HEK293T (cell line): ENCODE measurements at regions not wholly inside any gene's neighbourhood (a gene's known extent, or its start where the extent isn't known, plus 50 kb on each side); places are given as distances from the start of the nearest gene placed in this dataset.

Experiments used
- CTCF ChIA-PET: fragments of 350-600 bp; formaldehyde crosslinking; extraction: SDS; loops from one replicate; lab custom pipeline; 2021; ENCODE audit warnings: antibody characterized with exemption, inconsistent platforms; lab: Yijun Ruan, JAX
- POLR2A ChIA-PET: fragments of 350-600 bp; formaldehyde crosslinking; extraction: SDS; loops from one replicate; lab custom pipeline; 2020; ENCODE audit warnings: antibody characterized with exemption, inconsistent platforms; lab: Yijun Ruan, JAX
- DNase-seq: peaks from one replicate; pipeline ENCODE4 v3.0.0; 2012; ENCODE audit warnings: mixed read lengths; ENCODE audit errors: extremely low spot score
- ARNT ChIP-seq: fragments of 450-650 bp; IDR thresholded peaks from 2 replicates; pipeline ENCODE4 v1.6.1; 2017; ENCODE audit warnings: mild to moderate bottlenecking
- BHLHE40 ChIP-seq: fragments of 450-650 bp; IDR thresholded peaks from 2 replicates; pipeline ENCODE4 v1.6.1; 2016; ENCODE audit warnings: mild to moderate bottlenecking, moderate library complexity, borderline replicate concordance
- CTBP1 ChIP-seq: fragments of 450-650 bp; IDR thresholded peaks from 2 replicates; pipeline ENCODE4 v1.6.1; 2016; ENCODE audit warnings: borderline replicate concordance
- ELF4 ChIP-seq: fragments of 450-650 bp; IDR thresholded peaks from 2 replicates; pipeline ENCODE4 v1.6.1; 2017; ENCODE audit warnings: antibody characterized with exemption
- FOXA1 ChIP-seq: fragments of 450-650 bp; IDR thresholded peaks from 2 replicates; pipeline ENCODE4 v1.6.1; 2016; ENCODE audit warnings: mild to moderate bottlenecking
- FOXK2 ChIP-seq: fragments of 450-650 bp; IDR thresholded peaks from 2 replicates; pipeline ENCODE4 v1.6.1; 2016; ENCODE audit warnings: mild to moderate bottlenecking
- FOXM1 ChIP-seq: fragments of 450-650 bp; IDR thresholded peaks from 2 replicates; pipeline ENCODE4 v1.6.1; 2017; ENCODE audit warnings: mild to moderate bottlenecking, borderline replicate concordance
- HDGF ChIP-seq: fragments of 450-650 bp; IDR thresholded peaks from 2 replicates; pipeline ENCODE4 v1.6.1; 2017; ENCODE audit warnings: antibody characterized with exemption, borderline replicate concordance
- L3MBTL2 ChIP-seq: fragments of 450-650 bp; conservative IDR thresholded peaks from 2 replicates; pipeline ENCODE4 v1.6.1; 2016; ENCODE audit warnings: mild to moderate bottlenecking
- LEF1 ChIP-seq: fragments of 450-650 bp; IDR thresholded peaks from 2 replicates; pipeline ENCODE4 v1.6.1; 2017; ENCODE audit warnings: mild to moderate bottlenecking, borderline replicate concordance
- NFRKB ChIP-seq: fragments of 450-650 bp; IDR thresholded peaks from 2 replicates; pipeline ENCODE4 v1.6.1; 2016; ENCODE audit warnings: mild to moderate bottlenecking, moderate library complexity
- PKNOX1 ChIP-seq: fragments of 450-650 bp; IDR thresholded peaks from 2 replicates; pipeline ENCODE4 v1.6.1; 2016
- SP1 ChIP-seq: fragments of 450-650 bp; IDR thresholded peaks from 2 replicates; pipeline ENCODE4 v1.6.1; 2017
- SUZ12 ChIP-seq: fragments of 450-650 bp; IDR thresholded peaks from 2 replicates; pipeline ENCODE4 v1.6.1; 2016; ENCODE audit warnings: mild to moderate bottlenecking
- TARDBP ChIP-seq: fragments of 450-650 bp; IDR thresholded peaks from 2 replicates; pipeline ENCODE4 v1.6.1; 2016
- ZNF384 ChIP-seq: fragments of 450-650 bp; IDR thresholded peaks from 2 replicates; pipeline ENCODE4 v1.6.1; 2016

GRCh38 chr2:226352941-226353560 is 446.6 kb downstream of the IRS1 start:
- ChIA-PET POLR2A (no interaction called here), CTCF (no interaction called here)
- DNase-seq: no peak
- TF ChIP-seq ARNT: no peak
- TF ChIP-seq NFRKB: no peak
- no peak for TF ChIP-seq FOXA1
- TF ChIP-seq FOXM1: no peak
- no peak for TF ChIP-seq ZNF384
- TF ChIP-seq ELF4: no peak
- no peak for TF ChIP-seq LEF1
- TF ChIP-seq SP1: no peak
- TF ChIP-seq TARDBP: no peak
- TF ChIP-seq BHLHE40: no peak
- no peak for TF ChIP-seq PKNOX1
- no peak for TF ChIP-seq SUZ12
- TF ChIP-seq L3MBTL2: no peak
- no peak for TF ChIP-seq FOXK2
- no peak for TF ChIP-seq HDGF
- TF ChIP-seq CTBP1: no peak

DNA sequence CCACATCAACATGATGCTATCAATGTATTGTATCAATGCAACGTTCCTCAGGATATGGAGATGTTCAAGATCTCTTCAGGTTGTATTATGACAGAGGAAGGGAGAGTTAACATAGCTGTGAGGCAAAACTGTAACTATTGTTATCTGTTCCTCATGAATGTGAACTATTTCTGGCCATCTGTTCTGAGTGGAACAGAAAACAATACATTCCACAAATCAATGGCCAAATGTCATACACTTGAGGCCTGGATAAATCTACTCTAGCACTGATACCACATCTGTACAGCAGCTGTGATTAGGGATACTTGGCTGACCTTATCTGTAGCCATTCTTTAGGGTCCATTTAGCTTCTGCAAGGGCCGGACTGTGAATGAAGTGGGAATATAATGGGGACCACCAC is 447.9 kb downstream of the IRS1 start:
- no peak for DNase-seq
- POLR2A ChIA-PET: no interaction called here
- CTCF ChIA-PET: no interaction called here
- TF ChIP-seq ARNT (no peak), SUZ12 (no peak)

DNA sequence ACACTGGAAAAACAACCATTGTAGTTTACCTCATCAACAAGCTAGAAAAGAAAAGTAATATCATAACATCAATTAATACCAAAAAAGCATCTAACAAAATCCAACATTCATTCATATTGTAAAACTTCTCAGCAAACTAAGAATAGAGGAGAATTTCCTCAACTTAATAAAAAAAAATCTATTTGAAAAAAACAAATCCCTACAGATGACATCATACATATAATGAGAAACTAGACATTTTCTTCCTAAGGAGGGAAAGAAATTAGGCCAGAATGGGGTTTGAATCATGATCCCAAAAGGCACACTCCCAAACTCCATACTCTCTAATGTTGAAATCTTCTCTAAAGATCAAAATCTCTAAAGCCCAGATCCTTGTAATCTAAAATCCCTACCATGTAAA is 460.0 kb downstream of the IRS1 start:
- TF ChIP-seq LEF1 (no peak), L3MBTL2 (no peak), BHLHE40 (no peak), NFRKB (no peak), PKNOX1 (no peak), FOXK2 (no peak), FOXM1 (no peak), SUZ12 (no peak), ZNF384 (no peak), CTBP1 (no peak), ARNT (no peak), ELF4 (no peak), SP1 (no peak), FOXA1 (no peak), HDGF (no peak)
- ChIA-PET POLR2A (no interaction called here), CTCF (no interaction called here)
- DNase-seq: no peak

DNA sequence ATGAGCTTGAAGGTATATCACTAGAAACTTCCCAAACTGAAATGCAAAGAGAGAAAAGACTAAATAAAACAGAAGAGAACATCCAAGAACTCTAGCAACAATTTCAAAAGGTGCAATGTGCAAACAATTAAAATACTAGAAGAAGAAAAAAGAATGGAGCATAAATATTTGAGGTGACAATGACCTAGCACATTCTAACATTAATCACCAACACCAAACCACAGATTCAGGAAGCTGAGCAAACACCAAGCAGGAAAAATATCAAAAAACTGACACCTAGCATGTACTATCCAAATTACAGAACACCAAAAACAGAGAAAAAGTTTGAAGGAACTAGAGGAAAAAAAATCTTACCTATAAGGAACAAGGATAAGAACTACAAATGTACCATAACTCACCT is 460.8 kb downstream of the IRS1 start:
- ChIA-PET POLR2A (no interaction called here), CTCF (no interaction called here)
- DNase-seq: no peak
- TF ChIP-seq ELF4 (no peak), BHLHE40 (no peak), L3MBTL2 (no peak), LEF1 (no peak), SUZ12 (no peak), FOXK2 (no peak)

- TF ChIP-seq FOXK2: no peak
- DNase-seq: no peak
- ChIA-PET CTCF (no interaction called here), POLR2A (no interaction called here)
Observed at GRCh38 chr2:226337941-226338600, 461.5 kb downstream of the IRS1 start.

DNA sequence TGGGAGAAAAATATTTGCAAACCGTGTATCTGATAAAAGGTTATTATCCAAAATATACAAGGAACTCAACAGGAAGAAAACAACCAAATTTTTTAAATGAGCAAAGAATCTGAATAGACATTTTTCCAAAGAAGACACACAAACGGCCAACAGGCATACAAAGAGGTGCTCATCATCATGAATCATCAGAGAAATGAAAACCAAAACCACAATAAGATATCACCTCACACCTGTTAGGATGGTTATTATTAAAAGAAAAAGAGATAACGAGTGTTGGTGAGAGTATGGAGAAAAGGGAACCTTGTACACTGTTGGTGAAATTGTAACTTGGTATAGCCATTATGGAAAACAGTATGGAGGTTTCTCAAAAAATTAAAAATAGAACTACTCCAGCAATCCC is 463.3 kb downstream of the IRS1 start:
- DNase-seq: no peak
- POLR2A ChIA-PET: no interaction called here
- CTCF ChIA-PET: no interaction called here
- no peak for TF ChIP-seq TARDBP
- no peak for TF ChIP-seq BHLHE40
- no peak for TF ChIP-seq CTBP1
- TF ChIP-seq HDGF: no peak
- no peak for TF ChIP-seq SUZ12
- no peak for TF ChIP-seq NFRKB
- TF ChIP-seq FOXM1: no peak
- no peak for TF ChIP-seq ARNT
- TF ChIP-seq ELF4: no peak
- TF ChIP-seq L3MBTL2: no peak
- TF ChIP-seq SP1: no peak
- TF ChIP-seq PKNOX1: no peak
- no peak for TF ChIP-seq FOXA1
- TF ChIP-seq LEF1: no peak
- TF ChIP-seq ZNF384: no peak
- no peak for TF ChIP-seq FOXK2
